BE2C (cell line): ENCODE measurements at regions not wholly inside any gene's neighbourhood (a gene's known extent, or its start where the extent isn't known, plus 50 kb on each side); places are given as distances from the start of the nearest gene placed in this dataset.

Experiments
- DNase-seq: peaks from one replicate; pipeline ENCODE4 v3.0.0-alpha.2; 2020
- H3K27me3 ChIP-seq: fragments of 250-450 bp; sonication (Bioruptor Pico); 2 replicates; pipeline ENCODE4 v1.5.1; 2020; ENCODE audit warnings: mild to moderate bottlenecking
- H3K36me3 ChIP-seq: fragments of 250-450 bp; sonication (Bioruptor Pico); 2 replicates; pipeline ENCODE4 v1.5.1; 2020; ENCODE audit warnings: mild to moderate bottlenecking
- H3K4me1 ChIP-seq: fragments of 250-450 bp; sonication (Bioruptor Pico); 2 replicates; pipeline ENCODE4 v1.5.1; 2020
- H3K4me3 ChIP-seq: 2 replicates; pipeline ENCODE4 v1.5.1; 2011; ENCODE audit warnings: low read depth, low read length
- H3K9me3 ChIP-seq: fragments of 250-450 bp; sonication (Bioruptor Pico); 2 replicates; pipeline ENCODE4 v1.5.1; 2020
- TF ChIP-seq, protein P1 (sequence below): IDR thresholded peaks from 2 replicates; pipeline ENCODE4 v1.5.1; 2012; ENCODE audit warnings: mild to moderate bottlenecking, low read depth, low read length

- Histone ChIP-seq H3K4me1 (no peaks in the 10 kb centered on the region), H3K9me3 (no peaks in the 10 kb centered on the region), H3K4me3 (no peak overlapping the region), H3K27me3 (peaks cover 3% of the 10 kb centered on the region; the same call in 1 of the 2 replicates), H3K36me3 (no peaks in the 10 kb centered on the region)
- DNase-seq: no peak
- TF ChIP-seq, protein P1, sequence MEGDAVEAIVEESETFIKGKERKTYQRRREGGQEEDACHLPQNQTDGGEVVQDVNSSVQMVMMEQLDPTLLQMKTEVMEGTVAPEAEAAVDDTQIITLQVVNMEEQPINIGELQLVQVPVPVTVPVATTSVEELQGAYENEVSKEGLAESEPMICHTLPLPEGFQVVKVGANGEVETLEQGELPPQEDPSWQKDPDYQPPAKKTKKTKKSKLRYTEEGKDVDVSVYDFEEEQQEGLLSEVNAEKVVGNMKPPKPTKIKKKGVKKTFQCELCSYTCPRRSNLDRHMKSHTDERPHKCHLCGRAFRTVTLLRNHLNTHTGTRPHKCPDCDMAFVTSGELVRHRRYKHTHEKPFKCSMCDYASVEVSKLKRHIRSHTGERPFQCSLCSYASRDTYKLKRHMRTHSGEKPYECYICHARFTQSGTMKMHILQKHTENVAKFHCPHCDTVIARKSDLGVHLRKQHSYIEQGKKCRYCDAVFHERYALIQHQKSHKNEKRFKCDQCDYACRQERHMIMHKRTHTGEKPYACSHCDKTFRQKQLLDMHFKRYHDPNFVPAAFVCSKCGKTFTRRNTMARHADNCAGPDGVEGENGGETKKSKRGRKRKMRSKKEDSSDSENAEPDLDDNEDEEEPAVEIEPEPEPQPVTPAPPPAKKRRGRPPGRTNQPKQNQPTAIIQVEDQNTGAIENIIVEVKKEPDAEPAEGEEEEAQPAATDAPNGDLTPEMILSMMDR: no peak
These were observed 383.5 kb upstream of the LCORL start for GRCh38 chr4:18405054-18405453.

- Histone ChIP-seq H3K4me1 (no peaks in the 10 kb centered on the region), H3K9me3 (no peaks in the 10 kb centered on the region), H3K36me3 (no peaks in the 10 kb centered on the region), H3K4me3 (no peak overlapping the region), H3K27me3 (peaks cover 3% of the 10 kb centered on the region; the same call in 1 of the 2 replicates)
- TF ChIP-seq, protein P1: no peak
- DNase-seq: no peak
These were observed 383.1 kb upstream of the LCORL start for GRCh38 chr4:18404642-18405041.

DNA sequence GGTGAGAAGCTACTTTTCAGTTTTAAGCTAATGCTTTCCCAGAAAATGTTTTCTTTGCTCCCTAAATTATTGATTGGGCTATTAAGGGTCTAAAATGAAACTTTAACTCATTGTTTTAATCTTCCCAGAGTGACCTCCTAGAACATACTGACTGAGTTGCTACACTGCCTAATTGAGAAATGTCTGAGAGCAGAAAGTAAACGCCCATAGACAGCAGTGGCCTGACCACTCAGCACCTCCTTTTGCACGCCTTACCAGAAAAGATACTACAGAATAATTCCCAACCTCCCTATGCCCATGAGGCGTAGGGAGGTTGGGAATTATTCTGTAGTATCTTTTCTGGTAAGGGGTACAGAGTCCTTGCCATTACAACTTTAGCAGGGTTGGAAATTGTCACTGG, 381.8 kb upstream of the LCORL start:
- H3K9me3 ChIP-seq: no peaks in the 10 kb centered on the region
- no peaks in the 10 kb centered on the region for H3K4me1 ChIP-seq
- H3K4me3 ChIP-seq: no peak overlapping the region
- H3K27me3 ChIP-seq: peaks cover 3% of the 10 kb centered on the region; the same call in 1 of the 2 replicates
- no peaks in the 10 kb centered on the region for H3K36me3 ChIP-seq
- no peak for DNase-seq
- TF ChIP-seq, protein P1: no peak

GRCh38 chr4:18401868-18402267, 380.3 kb upstream of the LCORL start:
- no peaks in the 10 kb centered on the region for H3K36me3 ChIP-seq
- H3K9me3 ChIP-seq: no peaks in the 10 kb centered on the region
- H3K4me3 ChIP-seq: no peak overlapping the region
- no peak for DNase-seq
- H3K27me3 ChIP-seq: peaks cover 3% of the 10 kb centered on the region; the same call in 1 of the 2 replicates
- TF ChIP-seq, protein P1: no peak
- H3K4me1 ChIP-seq: peaks cover 8% of the 10 kb centered on the region; the same call in 1 of the 2 replicates

- TF ChIP-seq, protein P1: no peak
- Histone ChIP-seq H3K4me3 (no peak overlapping the region), H3K4me1 (peaks cover 8% of the 10 kb centered on the region; the same call in 1 of the 2 replicates), H3K9me3 (no peaks in the 10 kb centered on the region), H3K36me3 (no peaks in the 10 kb centered on the region), H3K27me3 (peaks cover 3% of the 10 kb centered on the region; the same call in 1 of the 2 replicates)
- no peak for DNase-seq
These were observed 379.9 kb upstream of the LCORL start for GRCh38 chr4:18401425-18401824.

DNA sequence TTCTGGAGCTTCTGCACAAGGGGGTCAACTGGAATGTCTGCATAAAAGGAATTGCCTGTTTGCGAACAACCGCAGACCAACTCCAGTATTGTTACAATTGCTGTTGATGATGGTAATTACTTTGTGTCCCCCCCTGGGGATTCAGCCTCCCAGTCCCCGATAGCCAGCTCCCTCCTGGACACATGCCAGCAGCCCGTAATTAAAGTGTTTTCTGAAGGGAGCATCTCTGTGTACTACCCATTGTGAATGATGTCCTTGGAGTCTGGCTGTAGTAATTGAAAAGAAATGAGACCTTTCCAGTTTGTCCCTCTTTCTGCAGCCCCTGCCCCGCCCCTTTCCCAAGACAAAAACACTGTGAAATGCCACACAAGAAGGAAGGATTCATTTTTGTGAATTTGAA, 377.1 kb upstream of the LCORL start:
- H3K4me1 ChIP-seq: peaks cover 8% of the 10 kb centered on the region; the same call in 1 of the 2 replicates
- H3K4me3 ChIP-seq: 0 out of 2 replicates have a peak overlapping the region, but pooled peaks have one; percentile 1
- peak; percentile 70 for DNase-seq
- TF ChIP-seq, protein P1: no peak
- no peaks in the 10 kb centered on the region for H3K9me3 ChIP-seq
- H3K27me3 ChIP-seq: peaks cover 3% of the 10 kb centered on the region; the same call in 1 of the 2 replicates
- no peaks in the 10 kb centered on the region for H3K36me3 ChIP-seq
